Right cardiac atrium (tissue), 5 donors: ENCODE measurements at regions not wholly inside any gene's neighbourhood (a gene's known extent, or its start where the extent isn't known, plus 50 kb on each side); places are given as distances from the start of the nearest gene placed in this dataset.
A peak's percentile ranks its signal among the peaks of the same experiment; 100 is the strongest.
"Not testable (repeated sequence)": the region's sequence is repeated elsewhere in the genome, so short reads cannot be mapped to it uniquely, and the experiment has no call there.

Experiments used
- ATAC-seq, 2 donors: fragments of 200-7000 bp; cut with Tn5 transposase; one replicate each; pipeline versions ENCODE4 v1.8.0 to v1.9.1; 2020; ENCODE audit warnings: moderate library complexity in 2 of 2, mild to moderate bottlenecking in 1 of 2
- DNase-seq, 3 donors: peaks; one replicate each; pipeline ENCODE4 v3.0.0-alpha.2; 2020
- H3K27ac ChIP-seq: one replicate; pipeline ENCODE4 v1.5.1; 2013; ENCODE audit warnings: mild to moderate bottlenecking, low read length, control low read depth, moderate library complexity
- H3K27me3 ChIP-seq: one replicate; pipeline ENCODE4 v1.6.1; 2013; ENCODE audit not compliant: control insufficient read depth, insufficient read depth
- H3K4me1 ChIP-seq: one replicate; pipeline ENCODE4 v1.6.1; 2013; ENCODE audit warnings: low read length; ENCODE audit not compliant: control insufficient read depth, insufficient read depth
- H3K4me3 ChIP-seq: one replicate; pipeline ENCODE4 v1.5.1; 2013; ENCODE audit warnings: low read length, control low read depth
- H3K9me3 ChIP-seq: one replicate; pipeline ENCODE4 v1.6.1; 2013; ENCODE audit warnings: low read length; ENCODE audit not compliant: control insufficient read depth
- WGBS: extraction: QIAGEN DNeasy Blood & Tissue Kit; methylation state at CpG from one replicate; pipeline ENCODE4 v1.1.7; 2013; 5-methylcytosine and 5-hydroxymethylcytosine counted together
- intact Hi-C, 4 donors: fragments of 100-400 bp; cut with DNase I; formaldehyde crosslinking; loops; one replicate each; pipeline versions ENCODE4 v1.11.0 to v1.14.0; 2022 to 2023
- donor health status: healthy with polysubstance abuse.
- donor health status: DM: no; HTN: yes; CAD: no.
- donor health status: DM: no; HTN: no; CAD: no.
- donor health status: DM: no; HTN: yes; CAD: no; lungs with severe emphysema.
- donor health status: DM: yes; HTN: yes; CAD: no.

- peaks cover 2% of the 10 kb centered on the region for H3K9me3 ChIP-seq
- H3K4me1 ChIP-seq = no peaks in the 10 kb centered on the region
- WGBS = 26% methylated on average over 14 of the region's 14 CpGs
- no peaks in the 10 kb centered on the region for H3K27me3 ChIP-seq
- peak in 1 of 2 donors; percentile 26 for ATAC-seq
- intact Hi-C loops = no loop called here
- DNase-seq = no peak
- no peak overlapping the region for H3K4me3 ChIP-seq
- no peak overlapping the region for H3K27ac ChIP-seq
These were observed 349.6 kb upstream of the IRX2 start for GRCh38 chr5:3100921-3101551.

- no peaks in the 10 kb centered on the region for H3K4me1 ChIP-seq
- peaks cover 2% of the 10 kb centered on the region for H3K9me3 ChIP-seq
- WGBS = 69% methylated on average over 6 of the region's 6 CpGs
- H3K4me3 ChIP-seq = no peak overlapping the region
- ATAC-seq = no peak
- DNase-seq = no peak
- H3K27ac ChIP-seq = no peak overlapping the region
- intact Hi-C loops = no loop called here
- no peaks in the 10 kb centered on the region for H3K27me3 ChIP-seq
These were observed 348.5 kb upstream of the IRX2 start for GRCh38 chr5:3099954-3100353.

GRCh38 chr5:3099526-3099925, 348.0 kb upstream of the IRX2 start:
- H3K27me3 ChIP-seq = no peaks in the 10 kb centered on the region
- no peaks in the 10 kb centered on the region for H3K4me1 ChIP-seq
- no peak for DNase-seq
- WGBS = 77% methylated on average over 14 of the region's 14 CpGs
- no peak overlapping the region for H3K27ac ChIP-seq
- peaks cover 2% of the 10 kb centered on the region for H3K9me3 ChIP-seq
- no peak overlapping the region for H3K4me3 ChIP-seq
- no peak for ATAC-seq
- intact Hi-C loops = no loop called here

GRCh38 chr5:3098821-3099220, 347.3 kb upstream of the IRX2 start:
- Histone ChIP-seq H3K4me3 (no peak overlapping the region), H3K4me1 (no peaks in the 10 kb centered on the region), H3K27me3 (no peaks in the 10 kb centered on the region), H3K27ac (no peak overlapping the region), H3K9me3 (peaks cover 2% of the 10 kb centered on the region)
- ATAC-seq (no peak), DNase-seq (no peak)
- intact Hi-C loops = no loop called here
- WGBS = 48% methylated on average over 4 of the region's 4 CpGs

GRCh38 chr5:3092664-3093063, 341.2 kb upstream of the IRX2 start:
- WGBS = 5% methylated on average over 13 of the region's 13 CpGs
- intact Hi-C loops = no loop called here
- H3K9me3 ChIP-seq = peaks cover 2% of the 10 kb centered on the region
- H3K4me3 ChIP-seq = no peak overlapping the region
- no peaks in the 10 kb centered on the region for H3K27me3 ChIP-seq
- ATAC-seq (peak; percentile 88 to 91), DNase-seq (peak; percentile 27 to 69 (median 54))
- H3K4me1 ChIP-seq = no peaks in the 10 kb centered on the region
- H3K27ac ChIP-seq = no peak overlapping the region

GRCh38 chr5:3092211-3092610, 340.7 kb upstream of the IRX2 start:
- ATAC-seq (peak in 1 of 2 donors; percentile 19), DNase-seq (no peak)
- Histone ChIP-seq H3K27me3 (no peaks in the 10 kb centered on the region), H3K9me3 (peaks cover 2% of the 10 kb centered on the region), H3K4me1 (no peaks in the 10 kb centered on the region), H3K4me3 (no peak overlapping the region), H3K27ac (peak overlapping the region; percentile 4)
- intact Hi-C loops = no loop called here
- 40% methylated on average over 7 of the region's 7 CpGs for WGBS

GRCh38 chr5:3091040-3091774, 339.7 kb upstream of the IRX2 start:
- Histone ChIP-seq H3K9me3 (peaks cover 2% of the 10 kb centered on the region), H3K4me1 (no peaks in the 10 kb centered on the region), H3K27me3 (no peaks in the 10 kb centered on the region), H3K27ac (no peak overlapping the region), H3K4me3 (no peak overlapping the region)
- DNase-seq = no peak
- intact Hi-C loops = no loop called here
- WGBS = 8% methylated on average over 11 of the region's 11 CpGs
- ATAC-seq = peak; percentile 63 to 77

GRCh38 chr5:3090305-3090704, 338.8 kb upstream of the IRX2 start:
- H3K4me3 ChIP-seq, ATAC-seq, H3K9me3 ChIP-seq, DNase-seq, H3K4me1 ChIP-seq, H3K27me3 ChIP-seq, intact Hi-C loops, H3K27ac ChIP-seq: not testable (repeated sequence)
- WGBS = 78% methylated on average over 6 of the region's 6 CpGs

GRCh38 chr5:3080366-3080765, 328.9 kb upstream of the IRX2 start:
- Histone ChIP-seq H3K27me3 (no peaks in the 10 kb centered on the region), H3K27ac (no peak overlapping the region), H3K4me1 (no peaks in the 10 kb centered on the region), H3K9me3 (peaks cover 8% of the 10 kb centered on the region), H3K4me3 (no peak overlapping the region)
- DNase-seq (no peak), ATAC-seq (no peak)
- intact Hi-C loops = no loop called here
- WGBS = 81% methylated on average over 9 of the region's 9 CpGs

- Histone ChIP-seq H3K27ac (no peak overlapping the region), H3K9me3 (peaks cover 14% of the 10 kb centered on the region), H3K27me3 (no peaks in the 10 kb centered on the region), H3K4me1 (no peaks in the 10 kb centered on the region), H3K4me3 (no peak overlapping the region)
- intact Hi-C loops = no loop called here
- DNase-seq = no peak
- ATAC-seq = no peak
- 59% methylated on average over 10 of the region's 10 CpGs for WGBS
These were observed 326.2 kb upstream of the IRX2 start for GRCh38 chr5:3077684-3078083.

- H3K4me1 ChIP-seq = no peaks in the 10 kb centered on the region
- H3K27me3 ChIP-seq = no peaks in the 10 kb centered on the region
- no peak for ATAC-seq
- no peak overlapping the region for H3K27ac ChIP-seq
- intact Hi-C loops = no loop called here
- H3K4me3 ChIP-seq = no peak overlapping the region
- H3K9me3 ChIP-seq = peaks cover 13% of the 10 kb centered on the region
- 50% methylated on average over 2 of the region's 2 CpGs for WGBS
- DNase-seq = no peak
These were observed 323.8 kb upstream of the IRX2 start for GRCh38 chr5:3075309-3075708.
